ENCODE measurements at regions not wholly inside any gene's neighbourhood (a gene's known extent, or its start where the extent isn't known, plus 50 kb on each side); places are given as distances from the start of the nearest gene placed in this dataset.
"Not testable (repeated sequence)": the region's sequence is repeated elsewhere in the genome, so short reads cannot be mapped to it uniquely, and the experiment has no call there.

GRCh38 chr2:63723709-63724108 lies 118.0 kb upstream of the UGP2 start (continued):
- TF ChIP-seq CTCF (conservative IDR thresholded peaks at IDR 0.05; ENCODE audit: low read depth in 2 of 2), result no peak
- TF ChIP-seq NANOG (IDR thresholded peaks at IDR 0.05; ENCODE audit: borderline replicate concordance), result no peak
- no peak for TF ChIP-seq REST (IDR thresholded peaks at IDR 0.05; ENCODE audit: unreplicated experiment)
- TF ChIP-seq POLR2AphosphoS5 (IDR thresholded peaks at IDR 0.05; ENCODE audit: low read depth), result no peak
- no peak for TF ChIP-seq EZH2 (IDR thresholded peaks at IDR 0.05; ENCODE audit: low read depth, unreplicated experiment)
- no peak for TF ChIP-seq STAT1 (IDR thresholded peaks at IDR 0.05; ENCODE audit: unreplicated experiment)
- no peak for TF ChIP-seq ZNF331 (CRISPR knock-in tag; IDR thresholded peaks at IDR 0.05; ENCODE audit: low read depth)
- no peak for TF ChIP-seq ZNF114 (CRISPR knock-in tag; IDR thresholded peaks at IDR 0.05)

DNA sequence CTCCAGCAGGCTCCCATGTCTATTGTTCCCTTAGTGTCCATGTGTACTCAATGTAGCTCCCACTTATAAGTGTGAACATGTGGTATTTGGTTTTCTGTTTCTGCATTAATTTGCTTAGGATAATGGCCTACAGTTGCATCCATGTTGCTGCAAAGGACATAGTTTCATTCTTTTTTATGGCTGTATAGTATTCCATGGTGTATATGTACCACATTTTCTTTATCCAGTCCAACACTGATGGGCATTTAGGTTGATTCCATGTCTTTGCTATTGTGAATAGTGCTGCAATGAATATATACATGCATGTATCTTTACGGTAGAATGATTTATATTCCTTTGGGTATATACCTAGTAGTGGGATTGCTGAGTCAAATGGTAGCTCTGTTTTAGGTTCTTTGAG lies 116.5 kb upstream of the UGP2 start:
- H3K4me3 Mint-ChIP-seq; DNase-seq (ENCODE audit: low spot score); H3K9me2 ChIP-seq (ENCODE audit: insufficient read depth); H4K20me1 ChIP-seq (replicated peaks; ENCODE audit: insufficient read depth); H3K79me2 ChIP-seq (replicated peaks; ENCODE audit: insufficient read depth); H3K4me3 ChIP-seq; H3K27me3 Mint-ChIP-seq (ENCODE audit: insufficient read depth, low read depth, poor library complexity); H3F3A ChIP-seq (replicated peaks; ENCODE audit: low read depth); H3K4me2 ChIP-seq; H3K36me3 ChIP-seq (ENCODE audit: insufficient read depth); H2AFZ ChIP-seq; H3K27ac Mint-ChIP-seq; ATAC-seq; H3K27me3 ChIP-seq (ENCODE audit: insufficient read depth); H3K27ac ChIP-seq (ENCODE audit: low read depth): not testable (repeated sequence)
- H3K4me1 ChIP-seq (ENCODE audit: insufficient read depth), result peaks cover 17% of the 10 kb centered on the region
- peaks cover 20% of the 10 kb centered on the region for H3K9me3 Mint-ChIP-seq
- H3K36me3 Mint-ChIP-seq (ENCODE audit: low read depth), result peaks cover 13% of the 10 kb centered on the region
- H3K4me1 Mint-ChIP-seq, result peaks cover 25% of the 10 kb centered on the region

DNA sequence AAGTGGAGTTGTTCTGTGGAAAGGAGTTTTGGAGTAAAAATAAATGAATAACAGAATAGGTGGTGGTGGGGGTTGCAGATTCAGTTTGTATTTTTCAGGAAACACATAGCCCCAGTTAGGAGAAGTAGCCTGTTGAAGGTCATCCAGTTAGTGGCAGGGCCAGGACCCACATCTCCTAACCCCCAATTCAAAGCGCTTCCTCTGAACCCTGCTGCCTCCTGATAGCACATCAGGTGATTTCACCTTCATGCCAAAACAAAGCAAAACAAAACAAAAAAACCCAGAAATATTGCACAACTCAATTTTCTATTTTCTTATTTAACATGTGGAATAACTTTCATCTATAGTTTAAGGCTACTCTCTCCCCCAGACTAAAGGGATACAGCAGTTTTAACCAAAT lies 112.3 kb upstream of the UGP2 start:
- DNase-seq (ENCODE audit: low spot score) (no peak), ATAC-seq (peak; percentile 47)
- peaks cover 25% of the 10 kb centered on the region for H3K4me1 Mint-ChIP-seq
- Histone ChIP-seq H4K20me1 (replicated peaks; ENCODE audit: insufficient read depth) (no peaks in the 10 kb centered on the region), H3K27me3 (ENCODE audit: insufficient read depth) (no peaks in the 10 kb centered on the region), H3K27ac (ENCODE audit: low read depth) (0 out of 2 replicates have a peak overlapping the region, but pooled peaks have one; percentile 14), H3F3A (replicated peaks; ENCODE audit: low read depth) (peaks cover 3% of the 10 kb centered on the region; the same call in 1 of the 2 replicates), H2AFZ (no peak overlapping the region), H3K4me1 (ENCODE audit: insufficient read depth) (peaks cover 17% of the 10 kb centered on the region), H3K4me2 (no peak overlapping the region), H3K4me3 (no peak overlapping the region), H3K79me2 (replicated peaks; ENCODE audit: insufficient read depth) (no peaks in the 10 kb centered on the region), H3K36me3 (ENCODE audit: insufficient read depth) (no peaks in the 10 kb centered on the region), H3K9me2 (ENCODE audit: insufficient read depth) (no peaks in the 10 kb centered on the region)
- H3K9me3 Mint-ChIP-seq, result no peaks in the 10 kb centered on the region; the same call in 1 of the 3 replicates
- H3K27me3 Mint-ChIP-seq (ENCODE audit: insufficient read depth, low read depth, poor library complexity), result peaks cover 4% of the 10 kb centered on the region
- H3K27ac Mint-ChIP-seq, result no peak overlapping the region
- no peak overlapping the region for H3K4me3 Mint-ChIP-seq
- no peaks in the 10 kb centered on the region for H3K36me3 Mint-ChIP-seq (ENCODE audit: low read depth)
- TF ChIP-seq ZNF331 (CRISPR knock-in tag; IDR thresholded peaks at IDR 0.05; ENCODE audit: low read depth) (no peak), REST (IDR thresholded peaks at IDR 0.05; ENCODE audit: unreplicated experiment) (no peak), JUNB (IDR thresholded peaks at IDR 0.05; ENCODE audit: unreplicated experiment) (no peak), EZH2phosphoT487 (IDR thresholded peaks at IDR 0.05; ENCODE audit: unreplicated experiment) (no peak), ZNF114 (CRISPR knock-in tag; IDR thresholded peaks at IDR 0.05) (no peak), EZH2 (IDR thresholded peaks at IDR 0.05; ENCODE audit: low read depth, unreplicated experiment) (no peak)
- TF ChIP-seq, protein P1, sequence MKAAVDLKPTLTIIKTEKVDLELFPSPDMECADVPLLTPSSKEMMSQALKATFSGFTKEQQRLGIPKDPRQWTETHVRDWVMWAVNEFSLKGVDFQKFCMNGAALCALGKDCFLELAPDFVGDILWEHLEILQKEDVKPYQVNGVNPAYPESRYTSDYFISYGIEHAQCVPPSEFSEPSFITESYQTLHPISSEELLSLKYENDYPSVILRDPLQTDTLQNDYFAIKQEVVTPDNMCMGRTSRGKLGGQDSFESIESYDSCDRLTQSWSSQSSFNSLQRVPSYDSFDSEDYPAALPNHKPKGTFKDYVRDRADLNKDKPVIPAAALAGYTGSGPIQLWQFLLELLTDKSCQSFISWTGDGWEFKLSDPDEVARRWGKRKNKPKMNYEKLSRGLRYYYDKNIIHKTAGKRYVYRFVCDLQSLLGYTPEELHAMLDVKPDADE (IDR thresholded peaks at IDR 0.05), result no peak

All from GM23338 (cell line).